IPS-15b (cell line): ENCODE measurements at regions not wholly inside any gene's neighbourhood (a gene's known extent, or its start where the extent isn't known, plus 50 kb on each side); places are given as distances from the start of the nearest gene placed in this dataset.

ENCODE experiments used
- H3K27me3 ChIP-seq: one replicate; pipeline ENCODE4 v1.6.1; 2013; ENCODE audit warnings: low read length; ENCODE audit not compliant: control insufficient read depth, insufficient read depth
- H3K36me3 ChIP-seq: one replicate; pipeline ENCODE4 v1.6.1; 2013; ENCODE audit warnings: low read length; ENCODE audit not compliant: control insufficient read depth, insufficient read depth
- H3K4me1 ChIP-seq: one replicate; pipeline ENCODE4 v1.6.1; 2013; ENCODE audit warnings: mild to moderate bottlenecking, low read length; ENCODE audit not compliant: control insufficient read depth, insufficient read depth
- H3K4me3 ChIP-seq: one replicate; pipeline ENCODE4 v1.5.1; 2013; ENCODE audit warnings: low read depth, low read length
- H3K9ac ChIP-seq: one replicate; pipeline ENCODE4 v1.6.1; 2013; ENCODE audit warnings: low read depth, mild to moderate bottlenecking, low read length
- H3K9me3 ChIP-seq: one replicate; pipeline ENCODE4 v1.6.1; 2013; ENCODE audit warnings: mild to moderate bottlenecking, low read length; ENCODE audit not compliant: control insufficient read depth, insufficient read depth

GRCh38 chr11:130740819-130741218, 175.5 kb downstream of the SNX19 start:
- no peak overlapping the region for H3K4me3 ChIP-seq
- H3K36me3 ChIP-seq = peaks cover 4% of the 10 kb centered on the region
- H3K9ac ChIP-seq = no peak overlapping the region
- H3K27me3 ChIP-seq = no peaks in the 10 kb centered on the region
- peaks cover 6% of the 10 kb centered on the region for H3K9me3 ChIP-seq
- peaks cover 6% of the 10 kb centered on the region for H3K4me1 ChIP-seq

- Histone ChIP-seq H3K9me3 (peaks cover 6% of the 10 kb centered on the region), H3K27me3 (no peaks in the 10 kb centered on the region), H3K36me3 (peaks cover 4% of the 10 kb centered on the region), H3K9ac (no peak overlapping the region), H3K4me1 (no peaks in the 10 kb centered on the region), H3K4me3 (no peak overlapping the region)
Observed at GRCh38 chr11:130744794-130745193, 171.5 kb downstream of the SNX19 start.

GRCh38 chr11:130749216-130749615, 167.1 kb downstream of the SNX19 start:
- Histone ChIP-seq H3K27me3 (no peaks in the 10 kb centered on the region), H3K4me3 (no peak overlapping the region), H3K36me3 (no peaks in the 10 kb centered on the region), H3K9ac (no peak overlapping the region), H3K4me1 (no peaks in the 10 kb centered on the region), H3K9me3 (no peaks in the 10 kb centered on the region)

- Histone ChIP-seq H3K36me3 (no peaks in the 10 kb centered on the region), H3K4me1 (peaks cover 27% of the 10 kb centered on the region), H3K4me3 (peak overlapping the region; percentile 20), H3K9me3 (no peaks in the 10 kb centered on the region), H3K27me3 (no peaks in the 10 kb centered on the region), H3K9ac (no peak overlapping the region)
Observed at GRCh38 chr11:130760515-130761125, 155.7 kb downstream of the SNX19 start.

- H3K9me3 ChIP-seq = no peaks in the 10 kb centered on the region
- no peaks in the 10 kb centered on the region for H3K36me3 ChIP-seq
- peaks cover 27% of the 10 kb centered on the region for H3K4me1 ChIP-seq
- H3K9ac ChIP-seq = peak overlapping the region; percentile 5
- no peaks in the 10 kb centered on the region for H3K27me3 ChIP-seq
- H3K4me3 ChIP-seq = no peak overlapping the region
Observed at GRCh38 chr11:130761560-130762220, 154.6 kb downstream of the SNX19 start.

- H3K36me3 ChIP-seq = no peaks in the 10 kb centered on the region
- no peak overlapping the region for H3K9ac ChIP-seq
- H3K27me3 ChIP-seq = no peaks in the 10 kb centered on the region
- H3K9me3 ChIP-seq = no peaks in the 10 kb centered on the region
- peaks cover 27% of the 10 kb centered on the region for H3K4me1 ChIP-seq
- no peak overlapping the region for H3K4me3 ChIP-seq
Observed at GRCh38 chr11:130762638-130763037, 153.6 kb downstream of the SNX19 start.

- Histone ChIP-seq H3K9ac (no peak overlapping the region), H3K4me1 (peaks cover 27% of the 10 kb centered on the region), H3K4me3 (no peak overlapping the region), H3K36me3 (no peaks in the 10 kb centered on the region), H3K27me3 (no peaks in the 10 kb centered on the region), H3K9me3 (no peaks in the 10 kb centered on the region)
Observed at GRCh38 chr11:130763087-130763980, 152.9 kb downstream of the SNX19 start.

GRCh38 chr11:130765406-130765805, 150.9 kb downstream of the SNX19 start:
- no peak overlapping the region for H3K9ac ChIP-seq
- no peaks in the 10 kb centered on the region for H3K36me3 ChIP-seq
- H3K27me3 ChIP-seq = no peaks in the 10 kb centered on the region
- H3K4me3 ChIP-seq = no peak overlapping the region
- H3K9me3 ChIP-seq = no peaks in the 10 kb centered on the region
- H3K4me1 ChIP-seq = peaks cover 19% of the 10 kb centered on the region

GRCh38 chr11:130765951-130766649, 150.2 kb downstream of the SNX19 start:
- Histone ChIP-seq H3K4me3 (no peak overlapping the region), H3K27me3 (no peaks in the 10 kb centered on the region), H3K9me3 (no peaks in the 10 kb centered on the region), H3K4me1 (peaks cover 12% of the 10 kb centered on the region), H3K9ac (no peak overlapping the region), H3K36me3 (no peaks in the 10 kb centered on the region)

- H3K36me3 ChIP-seq = no peaks in the 10 kb centered on the region
- no peak overlapping the region for H3K4me3 ChIP-seq
- H3K9ac ChIP-seq = no peak overlapping the region
- peaks cover 4% of the 10 kb centered on the region for H3K4me1 ChIP-seq
- no peaks in the 10 kb centered on the region for H3K9me3 ChIP-seq
- no peaks in the 10 kb centered on the region for H3K27me3 ChIP-seq
Observed at GRCh38 chr11:130766650-130767565, 149.4 kb downstream of the SNX19 start.
